ENCODE measurements at regions not wholly inside any gene's neighbourhood (a gene's known extent, or its start where the extent isn't known, plus 50 kb on each side); places are given as distances from the start of the nearest gene placed in this dataset.

- TF ChIP-seq YY1 (IDR thresholded peaks at IDR 0.05; ENCODE audit: low read depth) (no peak), USF1 (IDR thresholded peaks at IDR 0.05) (no peak), CEBPB (IDR thresholded peaks at IDR 0.05) (no peak), RAD21 (IDR thresholded peaks at IDR 0.05; ENCODE audit: low read depth) (no peak), ZBTB7A (IDR thresholded peaks at IDR 0.05; ENCODE audit: low read depth) (no peak), CREB1 (IDR thresholded peaks at IDR 0.05; ENCODE audit: low read depth) (no peak), FOXM1 (IDR thresholded peaks at IDR 0.05; ENCODE audit: borderline replicate concordance, low read depth) (no peak), MAX (IDR thresholded peaks at IDR 0.05) (no peak), NFIC (IDR thresholded peaks at IDR 0.05) (no peak), TCF12 (IDR thresholded peaks at IDR 0.05; ENCODE audit: low read depth) (no peak), EGR1 (IDR thresholded peaks at IDR 0.05) (no peak), EP300 (IDR thresholded peaks at IDR 0.05; ENCODE audit: borderline replicate concordance) (no peak), TEAD4 (IDR thresholded peaks at IDR 0.05) (no peak), TAF1 (IDR thresholded peaks at IDR 0.05; ENCODE audit: low read depth) (no peak), REST (IDR thresholded peaks at IDR 0.05; ENCODE audit: low read depth) (no peak)
These were observed 242.1 kb upstream of the NUDT12 start for GRCh38 chr5:103804711-103805110.

GRCh38 chr5:103801681-103802080 lies 239.1 kb upstream of the NUDT12 start:
- TF ChIP-seq REST (IDR thresholded peaks at IDR 0.05; ENCODE audit: low read depth), result no peak
- TF ChIP-seq RAD21 (IDR thresholded peaks at IDR 0.05; ENCODE audit: low read depth), result no peak
- TF ChIP-seq ZBTB7A (IDR thresholded peaks at IDR 0.05; ENCODE audit: low read depth), result no peak
- no peak for TF ChIP-seq EGR1 (IDR thresholded peaks at IDR 0.05)
- no peak for TF ChIP-seq CREB1 (IDR thresholded peaks at IDR 0.05; ENCODE audit: low read depth)
- TF ChIP-seq MAX (IDR thresholded peaks at IDR 0.05), result no peak
- no peak for TF ChIP-seq TEAD4 (IDR thresholded peaks at IDR 0.05)
- TF ChIP-seq NFIC (IDR thresholded peaks at IDR 0.05), result no peak
- TF ChIP-seq FOXM1 (IDR thresholded peaks at IDR 0.05; ENCODE audit: borderline replicate concordance, low read depth), result no peak
- TF ChIP-seq TAF1 (IDR thresholded peaks at IDR 0.05; ENCODE audit: low read depth), result no peak
- no peak for TF ChIP-seq CEBPB (IDR thresholded peaks at IDR 0.05)
- TF ChIP-seq USF1 (IDR thresholded peaks at IDR 0.05), result no peak
- TF ChIP-seq YY1 (IDR thresholded peaks at IDR 0.05; ENCODE audit: low read depth), result no peak
- no peak for TF ChIP-seq EP300 (IDR thresholded peaks at IDR 0.05; ENCODE audit: borderline replicate concordance)
- TF ChIP-seq TCF12 (IDR thresholded peaks at IDR 0.05; ENCODE audit: low read depth), result no peak

GRCh38 chr5:103800741-103801495 lies 238.3 kb upstream of the NUDT12 start:
- TF ChIP-seq NFIC (IDR thresholded peaks at IDR 0.05) (peak; percentile 79), EGR1 (IDR thresholded peaks at IDR 0.05) (no peak), TEAD4 (IDR thresholded peaks at IDR 0.05) (peak; percentile 44; the same call in 1 of the 2 replicates), CEBPB (IDR thresholded peaks at IDR 0.05) (peak; percentile 51)

GRCh38 chr5:103793595-103794182 lies 231.1 kb upstream of the NUDT12 start:
- TF ChIP-seq USF1 (IDR thresholded peaks at IDR 0.05) (peak; percentile 5; the same call in 1 of the 2 replicates), TCF12 (IDR thresholded peaks at IDR 0.05; ENCODE audit: low read depth) (no peak)

- no peak for TF ChIP-seq TAF1 (IDR thresholded peaks at IDR 0.05; ENCODE audit: low read depth)
- TF ChIP-seq EGR1 (IDR thresholded peaks at IDR 0.05), result no peak
- TF ChIP-seq CEBPB (IDR thresholded peaks at IDR 0.05), result no peak
- no peak for TF ChIP-seq MAX (IDR thresholded peaks at IDR 0.05)
- TF ChIP-seq EP300 (IDR thresholded peaks at IDR 0.05; ENCODE audit: borderline replicate concordance), result no peak
These were observed 223.0 kb upstream of the NUDT12 start for GRCh38 chr5:103785569-103785968.
